ENCODE measurements at regions not wholly inside any gene's neighbourhood (a gene's known extent, or its start where the extent isn't known, plus 50 kb on each side); places are given as distances from the start of the nearest gene placed in this dataset.

DNA sequence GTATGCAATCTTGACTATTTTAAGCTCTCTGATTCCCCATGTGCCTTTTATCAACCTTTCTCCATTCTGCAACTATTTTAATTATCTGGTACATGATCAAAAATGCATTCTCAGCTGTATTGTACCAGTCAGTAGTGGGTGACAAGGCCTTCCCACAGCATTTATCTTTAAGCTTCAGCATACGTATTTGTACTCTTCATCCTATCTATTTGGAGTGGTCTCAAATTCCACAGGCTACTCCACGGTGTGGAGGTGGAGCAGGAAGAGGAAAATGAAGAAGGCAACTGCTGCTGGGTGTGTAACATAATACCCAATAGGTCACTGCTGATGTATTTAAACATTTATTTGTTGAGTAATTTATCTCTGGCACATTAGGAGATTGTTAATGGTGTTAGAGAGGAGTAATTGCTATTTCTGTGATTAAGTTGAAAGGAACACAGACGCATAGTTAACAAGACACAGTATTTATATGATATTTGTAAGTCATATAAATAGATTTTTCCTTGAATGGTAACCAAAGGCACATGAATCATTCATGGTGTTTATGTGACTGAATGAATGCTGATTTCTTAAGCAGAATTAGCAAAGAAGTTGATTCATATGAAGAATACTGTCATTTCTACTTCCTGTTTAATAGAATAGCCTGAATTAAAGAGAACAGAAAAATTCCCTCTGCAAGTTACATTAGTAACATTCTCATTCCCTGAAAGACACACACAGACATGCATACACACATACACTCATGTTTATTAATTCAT lies 153.8 kb upstream of the NR3C1 start:
- TF ChIP-seq, protein P1, sequence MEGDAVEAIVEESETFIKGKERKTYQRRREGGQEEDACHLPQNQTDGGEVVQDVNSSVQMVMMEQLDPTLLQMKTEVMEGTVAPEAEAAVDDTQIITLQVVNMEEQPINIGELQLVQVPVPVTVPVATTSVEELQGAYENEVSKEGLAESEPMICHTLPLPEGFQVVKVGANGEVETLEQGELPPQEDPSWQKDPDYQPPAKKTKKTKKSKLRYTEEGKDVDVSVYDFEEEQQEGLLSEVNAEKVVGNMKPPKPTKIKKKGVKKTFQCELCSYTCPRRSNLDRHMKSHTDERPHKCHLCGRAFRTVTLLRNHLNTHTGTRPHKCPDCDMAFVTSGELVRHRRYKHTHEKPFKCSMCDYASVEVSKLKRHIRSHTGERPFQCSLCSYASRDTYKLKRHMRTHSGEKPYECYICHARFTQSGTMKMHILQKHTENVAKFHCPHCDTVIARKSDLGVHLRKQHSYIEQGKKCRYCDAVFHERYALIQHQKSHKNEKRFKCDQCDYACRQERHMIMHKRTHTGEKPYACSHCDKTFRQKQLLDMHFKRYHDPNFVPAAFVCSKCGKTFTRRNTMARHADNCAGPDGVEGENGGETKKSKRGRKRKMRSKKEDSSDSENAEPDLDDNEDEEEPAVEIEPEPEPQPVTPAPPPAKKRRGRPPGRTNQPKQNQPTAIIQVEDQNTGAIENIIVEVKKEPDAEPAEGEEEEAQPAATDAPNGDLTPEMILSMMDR (IDR thresholded peaks at IDR 0.05) = no peak
- TF ChIP-seq POLR2A (IDR thresholded peaks at IDR 0.05) = no peak
